Stimulated activated CD4-positive, alpha-beta T cell treated with anti-CD3 and anti-CD28 coated beads, Interleukin-2, amount 100 ng/mL, for 48 hours (primary cell): ENCODE measurements at regions not wholly inside any gene's neighbourhood (a gene's known extent, or its start where the extent isn't known, plus 50 kb on each side); places are given as distances from the start of the nearest gene placed in this dataset.
"Not testable (repeated sequence)": the region's sequence is repeated elsewhere in the genome, so short reads cannot be mapped to it uniquely, and the experiment has no call there.

ENCODE experiments used
- DNase-seq, 2 donors: peaks; one replicate each; pipeline ENCODE4 v3.0.0-alpha.2; 2020

GRCh38 chr13:76245920-76246319, 609.8 kb downstream of the LMO7 start:
- DNase-seq, result no peak

- no peak for DNase-seq
Measured at GRCh38 chr13:76245211-76245610, 609.1 kb downstream of the LMO7 start.

GRCh38 chr13:76243120-76243519, 607.0 kb downstream of the LMO7 start:
- not testable (repeated sequence) for DNase-seq

GRCh38 chr13:76239031-76239680, 603.0 kb downstream of the LMO7 start:
- DNase-seq, result no peak

- DNase-seq, result no peak
Measured at GRCh38 chr13:76231522-76232167, 595.5 kb downstream of the LMO7 start.

- DNase-seq, result no peak
Measured at GRCh38 chr13:76229281-76229680, 593.2 kb downstream of the LMO7 start.

GRCh38 chr13:76226941-76227340, 590.8 kb downstream of the LMO7 start:
- DNase-seq, result no peak

- DNase-seq, result no peak
Measured at GRCh38 chr13:76225815-76226489, 589.8 kb downstream of the LMO7 start.

- DNase-seq, result no peak
Measured at GRCh38 chr13:76223999-76224398, 587.9 kb downstream of the LMO7 start.

GRCh38 chr13:76223565-76223964, 587.4 kb downstream of the LMO7 start:
- no peak for DNase-seq

GRCh38 chr13:76222511-76222910, 586.4 kb downstream of the LMO7 start:
- DNase-seq, result no peak

- no peak for DNase-seq
Measured at GRCh38 chr13:76216729-76217128, 580.6 kb downstream of the LMO7 start.

GRCh38 chr13:76214001-76214400, 577.9 kb downstream of the LMO7 start:
- DNase-seq, result no peak

- no peak for DNase-seq
Measured at GRCh38 chr13:76213423-76213904, 577.3 kb downstream of the LMO7 start.

- no peak for DNase-seq
Measured at GRCh38 chr13:76210262-76210661, 574.1 kb downstream of the LMO7 start.

- DNase-seq, result no peak
Measured at GRCh38 chr13:76198568-76199163, 562.5 kb downstream of the LMO7 start.

GRCh38 chr13:76189882-76190519, 553.9 kb downstream of the LMO7 start:
- DNase-seq, result no peak

- no peak for DNase-seq
Measured at GRCh38 chr13:76175961-76176725, 540.0 kb downstream of the LMO7 start.

GRCh38 chr13:76168661-76169060, 532.5 kb downstream of the LMO7 start:
- DNase-seq, result no peak

GRCh38 chr13:76164290-76164689, 528.2 kb downstream of the LMO7 start:
- DNase-seq, result no peak

- DNase-seq, result no peak
Measured at GRCh38 chr13:76163761-76164160, 527.6 kb downstream of the LMO7 start.
